Breast epithelium (tissue), 3 donors: ENCODE measurements at regions not wholly inside any gene's neighbourhood (a gene's known extent, or its start where the extent isn't known, plus 50 kb on each side); places are given as distances from the start of the nearest gene placed in this dataset.

Source experiments
- CTCF ChIP-seq, 3 donors: fragments of 450-650 bp; IDR thresholded peaks; one replicate each; pipeline ENCODE4 v1.5.1; 2016 to 2017; ENCODE audit warnings: antibody characterized with exemption in 3 of 3, mild to moderate bottlenecking in 3 of 3, moderate library complexity in 3 of 3
- POLR2AphosphoS5 ChIP-seq, 3 donors: sonication (generic); formaldehyde crosslinking; IDR thresholded peaks; one replicate each; pipeline ENCODE4 v1.6.1; 2017; ENCODE audit warnings: antibody characterized with exemption in 3 of 3

GRCh38 chr1:217027403-217028080 is 304.3 kb upstream of the ESRRG start:
- TF ChIP-seq POLR2AphosphoS5 (IDR thresholded peaks at IDR 0.05) = no peak
- no peak for TF ChIP-seq CTCF (IDR thresholded peaks at IDR 0.05)
